ENCODE measurements at regions not wholly inside any gene's neighbourhood (a gene's known extent, or its start where the extent isn't known, plus 50 kb on each side); places are given as distances from the start of the nearest gene placed in this dataset.
"Not testable (repeated sequence)": the region's sequence is repeated elsewhere in the genome, so short reads cannot be mapped to it uniquely, and the experiment has no call there.

- no peaks in the 10 kb centered on the region for H3K36me3 Mint-ChIP-seq (ENCODE audit: low read depth)
- H3K9me3 Mint-ChIP-seq (ENCODE audit: low read depth) = peaks cover 20% of the 10 kb centered on the region
- H3K4me3 Mint-ChIP-seq (ENCODE audit: unreplicated experiment) = no peak overlapping the region
- TF ChIP-seq, protein P1, sequence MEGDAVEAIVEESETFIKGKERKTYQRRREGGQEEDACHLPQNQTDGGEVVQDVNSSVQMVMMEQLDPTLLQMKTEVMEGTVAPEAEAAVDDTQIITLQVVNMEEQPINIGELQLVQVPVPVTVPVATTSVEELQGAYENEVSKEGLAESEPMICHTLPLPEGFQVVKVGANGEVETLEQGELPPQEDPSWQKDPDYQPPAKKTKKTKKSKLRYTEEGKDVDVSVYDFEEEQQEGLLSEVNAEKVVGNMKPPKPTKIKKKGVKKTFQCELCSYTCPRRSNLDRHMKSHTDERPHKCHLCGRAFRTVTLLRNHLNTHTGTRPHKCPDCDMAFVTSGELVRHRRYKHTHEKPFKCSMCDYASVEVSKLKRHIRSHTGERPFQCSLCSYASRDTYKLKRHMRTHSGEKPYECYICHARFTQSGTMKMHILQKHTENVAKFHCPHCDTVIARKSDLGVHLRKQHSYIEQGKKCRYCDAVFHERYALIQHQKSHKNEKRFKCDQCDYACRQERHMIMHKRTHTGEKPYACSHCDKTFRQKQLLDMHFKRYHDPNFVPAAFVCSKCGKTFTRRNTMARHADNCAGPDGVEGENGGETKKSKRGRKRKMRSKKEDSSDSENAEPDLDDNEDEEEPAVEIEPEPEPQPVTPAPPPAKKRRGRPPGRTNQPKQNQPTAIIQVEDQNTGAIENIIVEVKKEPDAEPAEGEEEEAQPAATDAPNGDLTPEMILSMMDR (IDR thresholded peaks at IDR 0.05) = no peak
- H3K4me1 Mint-ChIP-seq (ENCODE audit: low read depth) = no peaks in the 10 kb centered on the region
- no peaks in the 10 kb centered on the region for H3K27me3 Mint-ChIP-seq (ENCODE audit: low read depth)
- no peak overlapping the region for H3K27ac Mint-ChIP-seq (ENCODE audit: unreplicated experiment)
- DNase-seq (ENCODE audit: low spot score) = no peak
Observed at GRCh38 chr19:20315543-20315942, 148.5 kb downstream of the ZNF486 start.

DNA sequence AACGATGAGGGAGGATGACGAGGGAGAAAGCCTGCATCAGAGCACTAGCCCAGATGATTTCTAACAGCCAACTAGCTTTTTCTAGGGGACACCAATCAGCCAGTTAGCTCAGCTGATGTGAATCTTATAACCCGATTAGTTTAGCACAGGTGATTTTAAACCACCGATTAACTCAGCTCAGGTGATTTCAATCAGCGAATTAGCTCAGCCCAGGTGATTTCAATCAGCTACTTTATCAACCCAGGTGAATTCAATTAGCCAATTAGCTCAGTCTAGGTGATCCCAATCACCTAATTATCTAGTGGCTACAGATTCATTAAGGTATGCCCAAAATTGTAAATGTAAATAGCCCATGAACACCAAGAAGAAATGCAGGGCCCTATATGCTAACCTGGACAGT, 146.9 kb downstream of the ZNF486 start:
- Mint-ChIP-seq H3K27ac (ENCODE audit: unreplicated experiment) (no peak overlapping the region), H3K4me1 (ENCODE audit: low read depth) (no peaks in the 10 kb centered on the region), H3K4me3 (ENCODE audit: unreplicated experiment) (no peak overlapping the region), H3K27me3 (ENCODE audit: low read depth) (no peaks in the 10 kb centered on the region), H3K9me3 (ENCODE audit: low read depth) (peaks cover 13% of the 10 kb centered on the region), H3K36me3 (ENCODE audit: low read depth) (no peaks in the 10 kb centered on the region)
- TF ChIP-seq, protein P1 (IDR thresholded peaks at IDR 0.05) = no peak
- DNase-seq (ENCODE audit: low spot score) = no peak

GRCh38 chr19:20307127-20307526, 140.1 kb downstream of the ZNF486 start:
- H3K4me3 Mint-ChIP-seq (ENCODE audit: unreplicated experiment) = no peak overlapping the region
- peaks cover 26% of the 10 kb centered on the region for H3K9me3 Mint-ChIP-seq (ENCODE audit: low read depth)
- no peaks in the 10 kb centered on the region for H3K4me1 Mint-ChIP-seq (ENCODE audit: low read depth)

DNA sequence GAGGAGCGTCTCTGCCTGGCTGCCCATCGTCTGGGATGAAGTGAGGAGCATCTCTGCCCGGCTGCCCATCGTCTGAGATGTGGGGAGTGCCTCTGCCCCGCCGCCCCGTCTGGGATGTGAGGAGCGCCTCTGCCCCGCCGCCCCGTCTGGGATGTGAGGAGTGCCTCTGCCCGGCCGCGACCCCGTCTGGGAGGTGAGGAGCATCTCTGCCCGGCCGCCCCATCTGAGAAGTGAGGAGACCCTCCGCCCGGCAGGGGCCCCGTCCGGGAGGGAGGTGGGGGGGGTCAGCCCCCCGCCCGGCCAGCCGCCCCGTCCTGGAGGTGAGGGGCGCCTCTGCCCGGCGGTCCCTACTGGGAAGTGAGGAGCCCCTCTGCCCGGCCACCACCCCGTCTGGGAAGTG, 129.3 kb downstream of the ZNF486 start:
- not testable (repeated sequence) for H3K36me3 Mint-ChIP-seq (ENCODE audit: low read depth); H3K27ac Mint-ChIP-seq (ENCODE audit: unreplicated experiment); H3K4me3 Mint-ChIP-seq (ENCODE audit: unreplicated experiment); DNase-seq (ENCODE audit: low spot score); H3K4me1 Mint-ChIP-seq (ENCODE audit: low read depth); H3K27me3 Mint-ChIP-seq (ENCODE audit: low read depth)
- peaks cover 18% of the 10 kb centered on the region for H3K9me3 Mint-ChIP-seq (ENCODE audit: low read depth)

More at GRCh38 chr19:20307127-20307526, 140.1 kb downstream of the ZNF486 start:
- no peak for DNase-seq (ENCODE audit: low spot score)
- TF ChIP-seq, protein P1 (IDR thresholded peaks at IDR 0.05) = no peak
- H3K36me3 Mint-ChIP-seq (ENCODE audit: low read depth) = no peaks in the 10 kb centered on the region
- no peak overlapping the region for H3K27ac Mint-ChIP-seq (ENCODE audit: unreplicated experiment)
- H3K27me3 Mint-ChIP-seq (ENCODE audit: low read depth) = no peaks in the 10 kb centered on the region

GRCh38 chr19:20294181-20294580, 127.2 kb downstream of the ZNF486 start:
- DNase-seq (ENCODE audit: low spot score) = no peak
- Mint-ChIP-seq H3K27me3 (ENCODE audit: low read depth) (no peaks in the 10 kb centered on the region), H3K4me3 (ENCODE audit: unreplicated experiment) (no peak overlapping the region), H3K27ac (ENCODE audit: unreplicated experiment) (no peak overlapping the region), H3K9me3 (ENCODE audit: low read depth) (peaks cover 17% of the 10 kb centered on the region), H3K4me1 (ENCODE audit: low read depth) (no peaks in the 10 kb centered on the region), H3K36me3 (ENCODE audit: low read depth) (no peaks in the 10 kb centered on the region)
- TF ChIP-seq, protein P1 (IDR thresholded peaks at IDR 0.05) = no peak

GRCh38 chr19:20292520-20292919, 125.5 kb downstream of the ZNF486 start:
- H3K27me3 Mint-ChIP-seq (ENCODE audit: low read depth); H3K4me3 Mint-ChIP-seq (ENCODE audit: unreplicated experiment); H3K4me1 Mint-ChIP-seq (ENCODE audit: low read depth); H3K36me3 Mint-ChIP-seq (ENCODE audit: low read depth); H3K27ac Mint-ChIP-seq (ENCODE audit: unreplicated experiment); DNase-seq (ENCODE audit: low spot score): not testable (repeated sequence)
- H3K9me3 Mint-ChIP-seq (ENCODE audit: low read depth) = peaks cover 17% of the 10 kb centered on the region

Measured in chondrocyte (in vitro differentiated cells).